NCI-H2081 treated with DMSO at 0.1 percent for 48 hours (cell line): ENCODE measurements at regions not wholly inside any gene's neighbourhood (a gene's known extent, or its start where the extent isn't known, plus 50 kb on each side); places are given as distances from the start of the nearest gene placed in this dataset.
"Not testable (repeated sequence)": the region's sequence is repeated elsewhere in the genome, so short reads cannot be mapped to it uniquely, and the experiment has no call there.

Experiments
- DNase-seq: peaks from one replicate; lab custom pipeline; 2025; lab: John Stamatoyannopoulos, UW

DNA sequence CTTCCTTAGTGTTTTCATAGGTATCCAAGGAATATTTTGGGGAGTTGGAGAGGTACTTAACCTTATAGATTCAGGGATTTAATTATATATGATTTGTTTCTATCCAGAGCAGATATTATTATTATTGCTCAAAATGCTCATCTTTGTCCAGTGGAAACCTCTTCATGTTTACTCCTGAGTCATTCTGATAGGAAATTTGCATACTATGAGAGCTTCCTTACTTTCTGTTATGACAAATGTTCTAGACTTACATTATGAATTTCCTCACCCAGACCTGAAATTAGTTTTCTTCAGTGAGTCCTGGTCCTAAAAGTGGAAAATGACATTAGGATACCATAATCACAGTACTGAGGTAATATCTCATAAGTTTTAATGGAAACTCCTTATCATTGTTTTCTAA is 57.5 kb upstream of the PLPPR5 start:
- DNase-seq, result no peak

DNA sequence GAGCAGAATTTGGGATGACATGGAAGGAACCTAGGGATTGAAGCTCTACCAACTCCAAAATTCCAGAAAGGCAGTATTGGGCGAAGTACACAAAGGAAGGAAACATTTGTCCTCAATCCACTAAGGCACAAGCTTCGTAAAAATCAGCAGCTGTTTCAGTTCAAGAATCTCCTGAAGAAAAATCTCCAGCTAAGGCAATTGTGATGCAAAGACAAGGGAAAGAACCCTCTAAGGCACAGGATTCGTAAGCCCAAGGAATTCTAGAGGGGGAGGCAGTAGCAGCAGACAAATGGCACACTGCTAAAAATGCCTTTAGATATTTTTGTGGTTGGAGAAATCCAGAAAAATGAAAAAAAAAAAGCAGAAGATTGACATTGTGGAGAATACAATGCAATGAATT is 64.5 kb upstream of the PLPPR5 start:
- no peak for DNase-seq

DNA sequence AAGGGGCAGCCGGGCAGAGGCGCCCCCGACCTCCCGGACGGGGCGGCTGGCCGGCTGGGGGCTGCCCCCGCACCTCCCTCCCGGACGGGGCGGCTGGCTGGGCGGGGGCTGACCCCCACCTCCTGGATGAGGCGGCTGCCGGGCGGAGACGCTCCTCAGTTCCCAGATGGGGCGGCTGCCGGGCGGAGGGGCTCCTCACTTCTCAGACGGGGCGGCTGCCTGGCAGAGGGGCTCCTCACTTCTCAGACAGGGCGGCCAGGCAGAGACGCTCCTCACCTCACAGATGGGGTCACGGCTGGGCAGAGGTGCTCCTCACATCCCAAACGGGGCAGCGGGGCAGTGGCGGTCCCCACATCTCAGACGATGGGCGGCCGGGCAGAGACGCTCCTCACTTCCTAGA is 73.9 kb upstream of the PLPPR5 start:
- DNase-seq, result not testable (repeated sequence)

DNA sequence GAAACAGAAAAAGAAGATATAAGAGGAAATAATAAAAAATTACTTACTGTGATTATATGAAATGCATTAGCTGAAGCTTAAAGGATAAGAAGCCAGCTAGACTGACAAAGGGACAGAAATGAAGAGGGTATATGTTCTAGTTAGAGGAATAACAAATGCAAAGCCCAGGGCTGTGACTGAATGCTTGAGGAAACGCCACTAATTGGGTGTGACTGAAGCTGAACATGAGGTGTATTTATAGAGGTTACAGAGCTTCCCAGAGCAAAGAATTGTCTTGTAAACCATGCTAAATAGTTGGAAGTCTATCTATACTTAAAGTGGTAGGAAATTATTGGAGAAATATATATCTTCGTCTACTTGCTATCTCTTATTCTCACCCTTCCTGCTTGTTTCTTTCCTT is 77.7 kb upstream of the PLPPR5 start:
- DNase-seq, result no peak

DNA sequence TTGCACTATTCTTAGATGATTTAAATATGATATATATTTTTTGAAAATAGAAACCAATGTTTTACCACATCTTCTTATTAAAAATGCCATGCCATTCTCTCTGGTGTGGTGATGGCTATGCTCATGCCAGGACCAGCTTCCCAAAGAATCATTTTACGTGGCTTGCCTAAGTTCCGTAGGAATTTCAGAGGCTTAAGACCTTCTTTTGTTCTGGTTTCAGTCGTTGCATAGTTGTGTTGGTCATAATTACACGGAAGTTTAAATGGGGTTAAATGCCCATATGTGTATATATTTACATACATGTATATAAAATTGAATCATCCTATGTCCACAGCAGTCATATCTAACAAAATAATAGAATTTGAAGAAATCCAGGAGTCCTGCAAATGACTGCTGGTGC is 78.7 kb upstream of the PLPPR5 start:
- DNase-seq, result no peak

DNA sequence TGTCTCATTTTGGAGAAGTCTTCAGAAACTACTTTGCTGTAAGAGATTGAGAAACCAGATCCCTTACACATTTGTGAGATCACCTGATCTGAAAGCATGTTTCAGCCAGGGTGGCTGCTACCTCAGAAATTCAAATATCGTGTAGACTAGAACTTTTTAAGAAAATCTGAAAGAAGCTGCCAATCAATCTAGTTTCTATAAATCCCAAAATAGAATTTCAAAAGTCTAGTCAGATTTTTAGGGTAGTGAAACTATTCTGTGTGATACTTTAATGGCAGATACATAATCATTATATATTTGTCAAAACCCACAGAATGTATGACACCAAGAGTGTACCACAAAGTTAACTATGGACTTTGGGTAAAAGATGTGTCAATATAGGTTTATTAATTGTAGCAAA is 79.9 kb upstream of the PLPPR5 start:
- DNase-seq, result no peak

DNA sequence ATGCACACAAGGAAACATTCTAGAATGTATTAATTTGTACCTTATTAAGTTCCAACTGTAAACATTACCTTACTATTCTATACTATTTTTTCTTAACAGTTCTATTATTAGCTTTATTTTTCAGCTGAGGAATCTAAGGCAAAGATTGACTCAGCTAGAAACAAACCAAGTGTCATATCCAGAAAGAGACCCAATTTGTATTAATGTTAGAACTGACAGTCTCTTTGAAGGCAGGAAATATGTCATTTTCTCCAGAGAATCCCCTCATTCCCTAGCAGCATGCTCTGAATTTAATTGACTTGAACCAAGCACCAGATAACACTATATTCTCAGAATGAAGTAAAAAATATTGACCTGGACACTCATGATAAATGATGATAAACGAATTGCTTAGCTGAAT is 81.4 kb upstream of the PLPPR5 start:
- no peak for DNase-seq

DNA sequence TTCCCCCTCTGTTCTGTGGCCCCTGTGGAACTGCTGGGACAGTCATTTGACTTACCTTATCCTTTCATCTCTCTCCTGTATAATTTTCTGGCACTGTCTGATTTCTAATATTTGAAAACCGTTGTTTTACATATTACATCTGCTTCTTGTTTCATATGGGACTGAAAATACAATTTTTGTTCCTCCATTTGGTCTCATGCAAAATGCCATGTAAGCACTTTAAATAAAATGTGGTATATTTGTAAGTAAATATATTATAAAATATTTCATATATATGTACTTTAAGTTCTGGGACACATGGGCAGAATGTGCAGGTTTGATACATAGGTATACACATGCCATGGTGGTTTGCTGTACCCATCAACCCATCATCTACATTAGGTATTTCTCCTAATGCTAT is 93.9 kb upstream of the PLPPR5 start:
- DNase-seq, result no peak

DNA sequence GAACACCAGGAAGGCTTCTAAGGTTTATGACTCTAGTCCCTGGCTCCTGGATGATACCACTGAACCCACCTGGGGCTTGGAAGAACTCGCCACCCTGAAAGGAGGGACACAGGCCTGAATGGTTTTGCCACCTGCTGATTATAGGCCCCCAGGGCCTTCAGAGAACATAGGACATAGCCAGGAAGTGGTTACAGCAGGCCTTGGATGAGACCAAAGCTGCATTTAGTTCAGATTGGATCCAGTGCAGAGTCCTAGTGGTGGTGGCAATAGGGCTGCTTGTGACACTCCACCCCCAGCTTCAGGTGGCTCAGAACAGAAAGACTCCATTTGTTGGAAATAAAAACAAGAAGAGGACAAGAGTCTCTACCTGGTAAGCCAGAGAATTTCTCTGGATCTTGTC is 101.6 kb upstream of the PLPPR5 start:
- DNase-seq, result no peak

DNA sequence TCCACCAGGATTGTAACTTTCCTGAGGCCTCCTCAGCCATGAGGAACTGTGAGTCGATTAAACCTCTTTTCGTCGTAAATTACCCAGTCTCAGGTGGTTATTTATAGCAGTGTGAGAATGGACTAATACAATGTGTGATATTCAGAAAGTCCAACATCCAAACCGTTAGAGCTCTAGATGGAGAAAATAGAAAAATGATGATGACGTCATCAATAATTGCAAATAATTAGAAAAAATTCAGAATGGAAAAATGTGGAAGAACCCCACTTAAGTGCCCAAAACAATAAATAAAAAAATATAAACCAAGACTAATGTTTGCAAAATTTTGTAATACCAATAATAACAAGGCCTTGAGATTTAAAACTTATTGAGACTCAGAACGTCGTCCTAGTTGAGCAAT is 103.0 kb upstream of the PLPPR5 start:
- no peak for DNase-seq

DNA sequence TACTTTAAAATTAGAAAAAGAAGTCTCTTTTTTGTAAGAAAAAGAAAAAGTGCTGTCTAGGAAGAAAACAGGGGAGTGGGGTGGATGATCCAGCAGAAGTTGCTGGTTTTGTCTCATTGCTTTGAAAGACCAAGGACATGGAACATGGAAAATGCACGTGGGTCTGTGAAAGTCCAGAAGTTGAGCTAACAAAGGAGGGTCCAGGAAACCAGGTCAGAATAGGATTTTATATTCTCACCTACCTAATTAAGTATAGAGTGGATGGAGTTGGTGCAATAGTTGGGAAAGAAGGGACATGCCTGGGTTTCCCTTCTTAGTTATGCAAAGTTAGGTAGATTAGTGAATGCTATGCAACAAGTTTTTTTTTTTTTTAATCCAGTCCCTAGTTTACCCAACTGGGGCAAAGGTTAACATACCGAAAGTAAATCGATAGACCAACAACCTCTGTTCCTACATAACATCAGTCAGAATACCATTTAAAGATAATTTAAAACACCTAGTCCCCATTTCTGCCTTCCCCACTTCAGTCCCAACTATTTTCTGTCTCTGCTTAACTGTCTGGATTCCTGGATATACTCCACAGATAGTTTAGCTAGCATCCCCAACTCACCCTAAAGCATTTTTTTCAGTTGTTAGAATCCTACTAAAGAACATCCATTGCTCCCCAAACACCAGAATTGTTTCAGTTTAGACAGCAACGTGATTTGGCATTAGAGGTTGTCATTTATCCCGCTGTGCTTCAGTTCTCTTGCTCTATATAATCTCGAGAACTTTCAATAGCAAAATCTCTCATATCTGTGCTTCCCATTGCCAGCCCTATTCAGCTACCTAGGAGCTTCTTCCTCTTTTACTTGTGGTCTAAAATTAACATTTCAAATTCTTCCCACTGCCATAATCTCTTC is 105.7 kb upstream of the PLPPR5 start:
- DNase-seq, result no peak

DNA sequence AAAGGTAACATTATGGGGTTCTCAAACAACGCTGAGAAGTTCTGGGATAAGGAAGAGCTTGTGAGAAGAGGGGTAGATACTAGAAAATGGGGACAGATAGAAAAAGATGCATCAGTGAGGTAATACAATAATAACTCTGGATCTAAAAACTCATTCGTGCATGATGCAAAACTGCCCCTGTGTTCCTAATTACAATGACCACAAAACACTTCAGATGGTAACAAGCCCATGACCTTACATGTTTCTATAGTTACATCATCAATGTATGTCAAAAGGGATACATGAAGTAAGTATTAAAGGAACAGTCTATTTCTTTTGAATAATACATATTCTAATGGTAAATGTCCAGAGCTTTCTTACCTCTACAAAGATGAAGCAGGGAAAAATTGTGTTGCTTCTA is 110.6 kb upstream of the PLPPR5 start:
- no peak for DNase-seq

DNA sequence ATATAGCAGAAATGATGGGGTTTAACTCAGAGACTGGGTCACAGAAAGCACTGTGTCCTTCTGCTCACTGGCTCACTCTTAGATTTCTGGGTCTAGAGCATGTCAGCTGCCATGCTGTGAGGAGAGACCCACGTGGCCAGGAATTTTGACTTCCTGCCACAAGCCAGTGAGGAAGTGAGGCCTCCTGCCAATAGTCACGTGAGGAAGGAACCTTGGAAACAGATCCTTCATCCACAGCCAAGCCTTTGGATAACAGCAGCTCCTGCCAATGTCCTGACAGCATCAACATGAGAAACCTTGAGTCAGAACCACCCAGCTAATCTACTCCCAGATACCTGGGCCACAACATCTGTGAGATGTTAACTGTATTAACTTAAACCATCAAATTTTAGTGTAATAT is 114.5 kb upstream of the PLPPR5 start:
- no peak for DNase-seq

DNA sequence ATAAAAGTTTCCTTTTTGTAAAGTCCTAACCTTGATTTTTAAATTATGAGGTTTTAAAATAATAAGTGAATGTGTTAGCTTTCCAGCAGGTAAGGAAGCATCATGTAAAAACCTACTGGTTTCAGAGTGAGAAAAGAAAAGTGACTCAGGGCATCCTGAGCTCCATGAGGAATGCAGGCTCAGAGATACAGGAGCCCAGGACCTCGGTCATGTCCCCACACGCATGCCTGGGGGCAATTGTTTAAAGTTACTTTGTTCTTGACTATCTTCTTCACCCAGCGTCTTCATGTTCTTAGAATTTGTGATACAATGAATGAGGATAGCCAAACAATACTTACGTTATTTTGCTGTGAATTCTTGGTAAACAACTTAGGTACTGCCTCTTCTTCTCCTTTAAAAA is 117.4 kb upstream of the PLPPR5 start:
- no peak for DNase-seq

DNA sequence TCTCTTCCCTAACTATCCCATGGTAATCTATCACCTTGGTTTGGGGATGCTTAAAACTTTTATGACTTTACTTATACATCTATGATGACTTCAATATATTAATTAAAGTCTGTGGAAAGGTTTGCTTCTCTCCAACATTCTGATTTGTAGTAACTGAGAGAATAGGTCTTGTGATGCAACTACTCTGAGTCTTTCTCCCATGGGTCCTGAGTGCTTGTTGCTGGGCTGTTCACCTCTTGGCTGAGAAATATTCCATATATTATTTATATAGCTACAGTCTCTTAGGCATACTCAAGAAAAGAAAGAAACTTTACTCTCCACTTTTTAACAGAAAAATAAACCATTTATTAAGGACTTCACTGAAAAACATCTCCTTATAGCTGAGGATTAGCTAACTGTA is 119.3 kb upstream of the PLPPR5 start:
- DNase-seq, result no peak

DNA sequence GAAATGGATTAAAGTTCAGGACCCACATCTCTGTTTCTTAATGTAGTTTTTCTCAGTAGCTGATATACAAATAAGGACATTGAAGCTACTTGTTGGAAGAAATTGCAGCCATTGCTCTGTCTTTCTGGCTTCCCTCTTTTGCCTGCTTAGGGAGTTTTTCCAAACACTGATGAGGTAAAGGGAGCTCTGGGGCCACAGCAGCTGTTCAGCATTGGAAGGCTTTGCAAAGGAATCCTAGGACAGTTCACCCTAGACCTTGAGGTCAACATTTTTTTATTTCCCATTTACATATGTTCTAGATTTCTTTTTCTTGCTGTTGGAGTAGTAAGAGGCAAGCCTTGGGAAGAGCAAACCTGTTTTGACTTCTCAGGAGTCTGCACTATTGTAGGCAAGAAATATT is 126.9 kb upstream of the PLPPR5 start:
- DNase-seq, result no peak

DNA sequence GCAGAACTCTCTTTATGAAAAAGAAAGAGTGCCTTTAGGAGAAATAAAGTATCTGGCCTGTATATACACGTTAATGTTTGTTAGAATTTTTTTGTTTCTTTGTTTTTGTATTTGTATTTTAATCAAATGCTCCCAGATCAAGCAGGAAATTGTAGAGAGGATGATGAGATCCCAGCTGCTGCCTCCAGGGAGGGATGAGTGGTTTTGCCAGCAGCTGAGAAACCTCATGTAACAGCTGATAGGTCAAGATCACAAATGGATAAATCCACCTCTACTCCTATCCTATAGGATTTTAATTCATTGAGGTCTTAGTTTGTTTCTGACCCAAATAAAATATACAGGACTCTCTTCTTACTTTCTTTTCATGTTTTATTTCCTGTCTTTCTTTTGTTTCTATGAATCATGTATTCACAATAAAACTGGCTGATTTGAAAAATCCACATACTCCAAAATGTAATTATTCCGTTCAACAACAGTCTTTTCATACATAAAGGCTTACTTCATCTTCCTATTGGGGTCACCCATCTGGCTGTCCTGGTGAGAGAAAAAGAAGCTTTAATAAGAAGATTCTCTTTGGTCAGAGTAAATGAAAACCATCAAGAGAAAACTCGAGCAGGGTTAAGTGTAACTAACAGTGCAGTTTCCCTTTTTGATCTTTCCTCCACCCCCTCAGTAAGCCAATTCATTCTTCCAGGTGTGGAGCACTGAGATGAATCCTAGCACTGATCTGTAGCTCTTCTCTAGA is 129.3 kb upstream of the PLPPR5 start:
- no peak for DNase-seq

DNA sequence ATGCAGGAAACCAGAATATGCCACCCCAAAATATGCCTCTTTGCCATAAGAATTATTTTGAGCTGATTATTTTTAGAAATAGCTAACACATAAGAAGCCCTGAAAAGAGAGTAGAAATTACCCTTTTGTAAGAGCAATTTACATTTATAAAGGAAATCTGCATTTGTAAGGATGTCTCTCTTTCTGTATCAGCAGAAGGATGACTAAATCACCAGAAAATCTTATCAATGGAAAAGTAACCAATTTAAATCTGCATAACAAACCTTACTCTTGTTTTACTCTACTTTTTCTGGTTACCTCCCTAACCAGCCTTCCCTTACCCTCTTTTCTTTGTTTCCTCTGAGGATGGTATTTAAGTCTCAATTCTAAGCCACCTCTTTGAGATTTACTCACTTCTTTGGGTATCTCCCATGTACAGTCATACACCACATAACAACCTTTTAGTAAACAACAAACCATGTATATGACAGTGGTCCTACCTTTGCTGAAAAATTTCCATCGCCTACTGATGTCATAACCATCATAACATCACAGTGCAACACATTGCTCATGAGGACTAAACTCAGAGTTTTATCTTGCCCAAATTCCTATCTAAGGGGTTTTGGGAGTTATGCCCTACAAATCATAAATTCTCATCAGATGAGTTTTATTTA is 126.6 kb upstream of the PLPPR4 start:
- DNase-seq, result no peak

DNA sequence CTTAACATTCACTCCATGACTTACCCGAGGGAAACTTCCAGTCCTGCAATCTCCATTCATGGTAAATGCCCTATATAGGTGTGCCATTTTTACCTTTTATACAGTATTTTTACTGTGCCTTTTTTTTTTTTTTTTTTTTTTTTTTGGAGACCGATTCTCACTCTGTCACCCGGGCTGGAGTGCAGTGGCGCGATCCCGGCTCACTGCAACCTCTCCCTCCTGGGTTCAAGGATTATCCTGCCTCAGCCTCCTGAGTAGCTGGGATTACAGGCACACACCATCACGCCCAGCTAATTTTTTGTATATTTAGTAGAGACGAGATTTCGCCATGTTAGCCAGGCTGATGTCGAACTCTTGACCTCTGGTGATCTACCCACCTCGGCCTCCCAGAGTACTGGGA is 124.4 kb upstream of the PLPPR4 start:
- no peak for DNase-seq

DNA sequence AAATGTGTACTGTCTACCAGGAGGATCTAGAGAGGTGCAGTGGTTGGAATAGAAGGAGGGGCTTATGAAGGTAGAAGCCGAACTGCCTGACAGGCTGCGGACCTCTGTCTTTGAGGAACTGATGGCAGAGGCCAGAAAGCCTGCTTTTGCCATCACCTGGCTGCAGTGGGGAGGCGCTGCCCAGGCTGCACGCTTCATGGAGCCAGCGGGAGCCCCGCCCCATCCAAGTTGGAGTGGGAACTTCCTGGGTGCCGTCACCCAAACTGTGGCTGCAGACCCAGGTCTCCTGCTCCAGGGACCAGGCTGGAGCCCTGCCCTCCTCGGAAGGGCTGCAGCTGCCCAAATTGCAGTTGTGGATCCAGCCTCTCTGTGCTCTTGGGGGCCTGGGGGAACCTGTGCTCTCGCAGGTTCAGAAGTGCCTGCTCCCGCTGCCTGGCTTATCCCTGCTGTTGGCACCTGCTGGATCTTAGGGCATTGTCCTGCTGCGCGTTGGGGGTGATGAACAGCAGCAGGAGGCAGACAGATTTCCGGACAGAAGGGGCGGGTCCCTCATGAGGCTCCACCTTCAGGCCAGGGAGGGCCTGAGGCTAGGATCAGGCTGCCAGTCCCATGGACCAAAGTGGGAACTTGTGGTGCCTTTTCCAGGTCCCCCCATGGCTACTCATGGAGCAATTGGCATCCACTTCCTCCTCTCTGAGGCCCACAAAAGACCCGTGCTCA is 118.0 kb upstream of the PLPPR4 start:
- no peak for DNase-seq

DNA sequence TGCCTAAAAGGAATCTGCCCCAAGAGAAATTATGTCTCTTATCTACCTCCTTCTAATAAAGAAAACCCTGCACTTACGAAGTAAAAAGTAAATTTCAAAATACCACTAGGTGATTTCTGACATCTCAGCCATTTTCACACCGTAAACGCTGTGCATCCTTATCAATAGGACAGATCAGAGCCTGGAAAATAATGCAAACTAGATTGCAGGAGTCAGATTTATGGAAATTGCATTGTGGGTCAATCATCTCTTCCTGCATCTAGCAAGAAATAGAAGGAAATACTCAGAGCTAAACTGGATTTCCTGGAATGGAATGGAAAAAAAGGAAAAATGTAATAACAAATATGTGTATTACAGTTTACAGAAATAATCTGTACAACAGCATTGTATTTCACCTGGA is 114.3 kb upstream of the PLPPR4 start:
- no peak for DNase-seq

DNA sequence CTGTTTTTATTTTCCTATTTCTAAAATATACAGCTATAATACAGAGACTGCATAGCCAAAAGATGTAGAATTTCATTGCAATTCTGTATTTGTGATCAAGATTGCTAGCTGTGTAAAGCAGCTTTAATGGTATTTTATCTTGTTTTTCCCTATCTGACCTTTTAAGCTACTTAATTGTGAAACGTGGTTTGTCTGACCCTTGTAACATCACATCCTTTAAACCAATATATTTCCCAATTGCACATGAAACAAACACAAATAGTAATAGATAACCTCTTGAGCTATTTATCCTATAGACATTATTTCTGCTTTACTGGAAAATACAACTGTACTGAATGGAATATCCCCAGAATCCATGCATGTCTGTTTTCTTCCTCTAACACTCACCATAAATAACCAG is 112.2 kb upstream of the PLPPR4 start:
- DNase-seq, result no peak
